ENCODE measurements at regions not wholly inside any gene's neighbourhood (a gene's known extent, or its start where the extent isn't known, plus 50 kb on each side); places are given as distances from the start of the nearest gene placed in this dataset.

- TF ChIP-seq, protein P1, sequence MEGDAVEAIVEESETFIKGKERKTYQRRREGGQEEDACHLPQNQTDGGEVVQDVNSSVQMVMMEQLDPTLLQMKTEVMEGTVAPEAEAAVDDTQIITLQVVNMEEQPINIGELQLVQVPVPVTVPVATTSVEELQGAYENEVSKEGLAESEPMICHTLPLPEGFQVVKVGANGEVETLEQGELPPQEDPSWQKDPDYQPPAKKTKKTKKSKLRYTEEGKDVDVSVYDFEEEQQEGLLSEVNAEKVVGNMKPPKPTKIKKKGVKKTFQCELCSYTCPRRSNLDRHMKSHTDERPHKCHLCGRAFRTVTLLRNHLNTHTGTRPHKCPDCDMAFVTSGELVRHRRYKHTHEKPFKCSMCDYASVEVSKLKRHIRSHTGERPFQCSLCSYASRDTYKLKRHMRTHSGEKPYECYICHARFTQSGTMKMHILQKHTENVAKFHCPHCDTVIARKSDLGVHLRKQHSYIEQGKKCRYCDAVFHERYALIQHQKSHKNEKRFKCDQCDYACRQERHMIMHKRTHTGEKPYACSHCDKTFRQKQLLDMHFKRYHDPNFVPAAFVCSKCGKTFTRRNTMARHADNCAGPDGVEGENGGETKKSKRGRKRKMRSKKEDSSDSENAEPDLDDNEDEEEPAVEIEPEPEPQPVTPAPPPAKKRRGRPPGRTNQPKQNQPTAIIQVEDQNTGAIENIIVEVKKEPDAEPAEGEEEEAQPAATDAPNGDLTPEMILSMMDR (IDR thresholded peaks at IDR 0.05 in 4 of 5, conservative IDR thresholded peaks at IDR 0.05 in 1 of 5), result no peak
- TF ChIP-seq POLR2A (IDR thresholded peaks at IDR 0.05), result no peak
These were observed 98.4 kb upstream of the PTPRZ1 start for GRCh38 chr7:121774563-121774962.

All from gastrocnemius medialis (tissue), 4 donors.